GM12875 (cell line): ENCODE measurements at regions not wholly inside any gene's neighbourhood (a gene's known extent, or its start where the extent isn't known, plus 50 kb on each side); places are given as distances from the start of the nearest gene placed in this dataset.

Source experiments
- H3K4me3 ChIP-seq: one replicate; pipeline ENCODE4 v1.5.1; 2011; ENCODE audit warnings: low read depth, low read length, control low read depth
- CTCF ChIP-seq: IDR thresholded peaks from 2 replicates; pipeline ENCODE4 v1.5.1; 2011; ENCODE audit warnings: low read depth, mild to moderate bottlenecking, control low read depth, inconsistent platforms, low read length, moderate library complexity, borderline replicate concordance; ENCODE audit not compliant: insufficient read depth

GRCh38 chr3:73820431-73820830 is 195.7 kb upstream of the PDZRN3 start:
- no peak for TF ChIP-seq CTCF
- no peak overlapping the region for H3K4me3 ChIP-seq

GRCh38 chr3:73815966-73816365 is 191.2 kb upstream of the PDZRN3 start:
- no peak overlapping the region for H3K4me3 ChIP-seq
- TF ChIP-seq CTCF: no peak

GRCh38 chr3:73813692-73814292 is 189.1 kb upstream of the PDZRN3 start:
- no peak for TF ChIP-seq CTCF
- H3K4me3 ChIP-seq: no peak overlapping the region

GRCh38 chr3:73813291-73813690 is 188.6 kb upstream of the PDZRN3 start:
- no peak for TF ChIP-seq CTCF
- no peak overlapping the region for H3K4me3 ChIP-seq

- no peak overlapping the region for H3K4me3 ChIP-seq
- TF ChIP-seq CTCF: no peak
These were observed 187.3 kb upstream of the PDZRN3 start for GRCh38 chr3:73812054-73812453.

- no peak overlapping the region for H3K4me3 ChIP-seq
- no peak for TF ChIP-seq CTCF
These were observed 184.2 kb upstream of the PDZRN3 start for GRCh38 chr3:73808862-73809509.

GRCh38 chr3:73805435-73805834 is 180.7 kb upstream of the PDZRN3 start:
- no peak overlapping the region for H3K4me3 ChIP-seq
- no peak for TF ChIP-seq CTCF
